Caco-2 (cell line): ENCODE measurements at regions not wholly inside any gene's neighbourhood (a gene's known extent, or its start where the extent isn't known, plus 50 kb on each side); places are given as distances from the start of the nearest gene placed in this dataset.

Source experiments
- BruUV-seq: library from RNA; stranded (reverse); fragments of 400-500 nt; replicated peaks from 2 replicates; lab custom pipeline; 2021; lab: Mats Ljungman, UMichigan
- CTCF ChIA-PET: fragments of 300-600 bp; sonication (Branson Sonifier 250); formaldehyde crosslinking; loops from one replicate; lab custom pipeline; 2022; ENCODE audit warnings: antibody characterized with exemption; lab: Charles Lee
- POLR2A ChIA-PET: fragments of 300-600 bp; sonication (Branson Sonifier 250); formaldehyde crosslinking; loops from one replicate; lab custom pipeline; 2022; ENCODE audit warnings: antibody characterized with exemption; lab: Charles Lee
- DNase-seq, 2 experiments: peaks; one replicate each; pipeline versions ENCODE4 v3.0.0 to v3.0.0-alpha.2; 2020 to 2022
- H3K27me3 ChIP-seq: replicated peaks from 2 replicates; pipeline ENCODE4 v1.6.0; 2011; ENCODE audit warnings: low read length; ENCODE audit not compliant: control insufficient read depth, insufficient read depth
- H3K36me3 ChIP-seq: 2 replicates; pipeline ENCODE4 v1.5.1; 2011; ENCODE audit warnings: low read length; ENCODE audit not compliant: control insufficient read depth, insufficient read depth
- H3K4me1 ChIP-seq: fragments of 250-450 bp; sonication (Bioruptor Pico); 2 replicates; pipeline ENCODE4 v1.5.1; 2020; ENCODE audit warnings: mild to moderate bottlenecking
- H3K4me3 ChIP-seq: 2 replicates; pipeline ENCODE4 v1.5.1; 2011; ENCODE audit warnings: low read depth, mild to moderate bottlenecking, control low read depth, low read length
- H3K9me3 ChIP-seq: fragments of 250-450 bp; sonication (Bioruptor Pico); 2 replicates; pipeline ENCODE4 v1.5.1; 2020; ENCODE audit warnings: mild to moderate bottlenecking, moderate library complexity
- H3K27ac Mint-ChIP-seq: one replicate; pipeline ENCODE4 v1.8.0; 2022; ENCODE audit warnings: mixed read lengths; ENCODE audit not compliant: unreplicated experiment
- H3K27me3 Mint-ChIP-seq: one replicate; pipeline ENCODE4 v1.8.0; 2022; ENCODE audit warnings: mixed read lengths; ENCODE audit not compliant: insufficient read depth, unreplicated experiment
- H3K36me3 Mint-ChIP-seq: one replicate; pipeline ENCODE4 v1.8.0; 2022; ENCODE audit warnings: mild to moderate bottlenecking, mixed read lengths; ENCODE audit not compliant: insufficient read depth, unreplicated experiment
- H3K4me1 Mint-ChIP-seq: one replicate; pipeline ENCODE4 v1.8.0; 2022; ENCODE audit warnings: low read depth, mixed read lengths; ENCODE audit not compliant: unreplicated experiment
- H3K4me3 Mint-ChIP-seq: one replicate; pipeline ENCODE4 v1.8.0; 2022; ENCODE audit warnings: mild to moderate bottlenecking, moderate library complexity, mixed read lengths; ENCODE audit not compliant: unreplicated experiment
- H3K9me3 Mint-ChIP-seq: one replicate; pipeline ENCODE4 v1.8.0; 2022; ENCODE audit warnings: mixed read lengths; ENCODE audit not compliant: unreplicated experiment
- CTCF ChIP-seq, 2 experiments: fragments of 200-600 bp in 1 of 2; IDR thresholded peaks; 1 replicate in 1 of 2; 2 replicates in 1 of 2; pipeline versions ENCODE4 v1.5.1 to v1.8.0; 2011 to 2022; ENCODE audit warnings: antibody characterized with exemption in 1 of 2, control low read depth in 1 of 2, inconsistent platforms in 1 of 2, low read depth in 1 of 2, low read length in 1 of 2, mild to moderate bottlenecking in 1 of 2, moderate library complexity in 1 of 2; ENCODE audit not compliant: insufficient read depth in 1 of 2, severe bottlenecking in 1 of 2, unreplicated experiment in 1 of 2
- intact Hi-C: fragments of 100-400 bp; cut with micrococcal nuclease; formaldehyde crosslinking; loops from one replicate; pipeline ENCODE4 v1.10.0; 2022; ENCODE audit not compliant: unreplicated experiment

GRCh38 chr3:16030342-16030741 is 144.1 kb upstream of the GALNT15 start:
- Histone ChIP-seq H3K36me3 (no peaks in the 10 kb centered on the region), H3K27me3 (no peaks in the 10 kb centered on the region), H3K4me3 (no peak overlapping the region), H3K4me1 (no peaks in the 10 kb centered on the region), H3K9me3 (no peaks in the 10 kb centered on the region)
- ChIA-PET CTCF (no interaction called here), POLR2A (no interaction called here)
- Mint-ChIP-seq H3K9me3 (no peaks in the 10 kb centered on the region), H3K27ac (no peak overlapping the region), H3K36me3 (peaks cover 6% of the 10 kb centered on the region), H3K4me3 (no peak overlapping the region), H3K27me3 (peaks cover 9% of the 10 kb centered on the region), H3K4me1 (peaks cover 5% of the 10 kb centered on the region)
- intact Hi-C loops = no loop called here
- no peak for TF ChIP-seq CTCF (IDR thresholded peaks at IDR 0.05; ENCODE audit: insufficient read depth in 1 of 2, low read depth in 1 of 2, low read length in 1 of 2, severe bottlenecking in 1 of 2, unreplicated experiment in 1 of 2)
- DNase-seq = no peak
- BruUV-seq = no TSS peak

DNA sequence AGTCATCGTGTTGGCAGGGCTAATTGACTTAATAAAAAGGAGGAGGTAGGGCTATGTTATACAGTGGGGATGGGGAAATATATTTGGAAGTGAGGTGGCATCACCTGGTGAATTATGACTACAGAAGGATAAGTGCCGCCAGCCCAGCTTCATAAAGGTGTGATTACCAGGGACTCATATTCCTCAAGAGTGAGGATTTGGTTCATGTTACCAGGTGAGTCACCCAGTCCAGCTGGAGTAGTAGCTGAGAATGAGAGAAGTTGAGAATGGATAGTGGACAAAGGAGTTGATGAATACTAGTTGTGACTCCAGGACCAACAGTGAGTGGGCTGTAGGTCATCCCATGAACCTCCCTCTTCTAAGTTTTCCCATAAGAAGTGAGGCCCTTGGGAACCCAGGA is 143.0 kb upstream of the GALNT15 start:
- Mint-ChIP-seq H3K36me3 (peaks cover 6% of the 10 kb centered on the region), H3K27ac (no peak overlapping the region), H3K4me3 (no peak overlapping the region), H3K4me1 (peaks cover 5% of the 10 kb centered on the region), H3K9me3 (no peaks in the 10 kb centered on the region), H3K27me3 (peaks cover 15% of the 10 kb centered on the region)
- DNase-seq = no peak
- no TSS peak for BruUV-seq
- Histone ChIP-seq H3K9me3 (no peaks in the 10 kb centered on the region), H3K36me3 (no peaks in the 10 kb centered on the region), H3K4me1 (no peaks in the 10 kb centered on the region), H3K4me3 (no peak overlapping the region), H3K27me3 (no peaks in the 10 kb centered on the region)
- intact Hi-C loops = no loop called here
- no peak for TF ChIP-seq CTCF (IDR thresholded peaks at IDR 0.05; ENCODE audit: insufficient read depth in 1 of 2, low read depth in 1 of 2, low read length in 1 of 2, severe bottlenecking in 1 of 2, unreplicated experiment in 1 of 2)
- ChIA-PET CTCF (no interaction called here), POLR2A (no interaction called here)

GRCh38 chr3:16033889-16034687 is 140.4 kb upstream of the GALNT15 start:
- intact Hi-C loops = no loop called here
- no peaks in the 10 kb centered on the region for H3K9me3 Mint-ChIP-seq
- H3K4me1 Mint-ChIP-seq = no peaks in the 10 kb centered on the region
- no peak for TF ChIP-seq CTCF (IDR thresholded peaks at IDR 0.05; ENCODE audit: insufficient read depth in 1 of 2, low read depth in 1 of 2, low read length in 1 of 2, severe bottlenecking in 1 of 2, unreplicated experiment in 1 of 2)
- DNase-seq = no peak
- no TSS peak for BruUV-seq
- H3K36me3 Mint-ChIP-seq = no peaks in the 10 kb centered on the region
- ChIA-PET CTCF (no interaction called here), POLR2A (no interaction called here)
- H3K27me3 Mint-ChIP-seq = peaks cover 16% of the 10 kb centered on the region
- Histone ChIP-seq H3K9me3 (no peaks in the 10 kb centered on the region; the same call in 1 of the 2 replicates), H3K27me3 (no peaks in the 10 kb centered on the region), H3K4me1 (no peaks in the 10 kb centered on the region), H3K36me3 (no peaks in the 10 kb centered on the region), H3K4me3 (no peak overlapping the region)
- H3K4me3 Mint-ChIP-seq = no peak overlapping the region
- no peak overlapping the region for H3K27ac Mint-ChIP-seq
